Heart left ventricle (tissue), 13 donors: ENCODE measurements at regions not wholly inside any gene's neighbourhood (a gene's known extent, or its start where the extent isn't known, plus 50 kb on each side); places are given as distances from the start of the nearest gene placed in this dataset.

ENCODE experiments used
- CTCF ChIP-seq, 12 donors: fragments of 200-600 bp; sonication (generic) in 4 of 12; IDR thresholded peaks; one replicate each; pipeline versions ENCODE4 v1.5.0 to v1.8.0; 2018 to 2022; ENCODE audit warnings: antibody characterized with exemption in 12 of 12, mild to moderate bottlenecking in 5 of 12
- POLR2A ChIP-seq, 2 donors: fragments of 450-650 bp; IDR thresholded peaks; one replicate each; pipeline ENCODE4 v1.6.1; 2017; ENCODE audit warnings: antibody characterized with exemption in 2 of 2, mild to moderate bottlenecking in 2 of 2, moderate library complexity in 2 of 2
- donor health status: ischemic (EF 13 %, LVEDD 7.1; RV severe dilation, severe dysfunction).
- donor health status: DM: no; HTN: yes; CAD: no.
- donor health status: DM: no; HTN: no; CAD: no.
- donor health status: ischemic (EF 25% LVEDD 6.9; RV normal size, moderate dysfunction).
- donor health status: ischemic (EF 25% LVEDD 5.7; RV mildly dilated, moderate dysfunction).
- donor health status: ischemic (EF 35%, LVEDD 5.7; RV mildly dilated, moderate dysfunction).
- donor health status: nonischemic (EF 11% LVEDD 7.7; RV severe dilation, severe dysfunction).
- donor health status: DM: yes; HTN: yes; CAD: no.
- donor health status: PGD.
- donor health status: ischemic (EF 29% LVEDD 5.4; RV normal size, mild dysfunction).
- donor health status: nonischemic (EF 23%, LVEDD 6.1; RV moderate dilation, normal function).

- TF ChIP-seq POLR2A (IDR thresholded peaks at IDR 0.05) (no peak), CTCF (IDR thresholded peaks at IDR 0.05) (no peak)
Measured at GRCh38 chr3:3383461-3383860, 204.0 kb upstream of the CRBN start.
